Panc1 (cell line): ENCODE measurements at regions not wholly inside any gene's neighbourhood (a gene's known extent, or its start where the extent isn't known, plus 50 kb on each side); places are given as distances from the start of the nearest gene placed in this dataset.

Source experiments
- ATAC-seq: fragments of 200-7000 bp; cut with Tn5 transposase; 2 replicates; pipeline ENCODE4 v1.9.1; 2020; ENCODE audit warnings: mild to moderate bottlenecking, moderate library complexity
- BruUV-seq: library from RNA; stranded (reverse); fragments of 400-500 nt; replicated peaks from 2 replicates; lab custom pipeline; 2021; lab: Mats Ljungman, UMichigan
- CTCF ChIA-PET: fragments of 300-600 bp; sonication (Branson Sonifier 250); formaldehyde crosslinking; loops from one replicate; lab custom pipeline; 2022; ENCODE audit warnings: antibody characterized with exemption; lab: Charles Lee
- POLR2A ChIA-PET: fragments of 300-600 bp; sonication (Branson Sonifier 250); formaldehyde crosslinking; loops from one replicate; lab custom pipeline; 2022; ENCODE audit warnings: antibody characterized with exemption; lab: Charles Lee
- DNase-seq: peaks from one replicate; pipeline ENCODE4 v3.0.0-alpha.2; 2010; ENCODE audit warnings: low read depth, low spot score
- H3K27ac ChIP-seq: 2 replicates; pipeline ENCODE4 v1.5.1; 2011; ENCODE audit warnings: mild to moderate bottlenecking, low read length, inconsistent platforms
- H3K27me3 ChIP-seq: fragments of 200-500 bp; sonication (Bioruptor generic); 2 replicates; pipeline ENCODE4 v1.6.0; 2014; ENCODE audit warnings: low read length, inconsistent platforms; ENCODE audit not compliant: control insufficient read depth, insufficient read depth
- H3K36me3 ChIP-seq: fragments of 200-500 bp; sonication (Bioruptor generic); 2 replicates; pipeline ENCODE4 v1.5.1; 2014; ENCODE audit warnings: inconsistent platforms, mild to moderate bottlenecking, low read length, moderate library complexity; ENCODE audit not compliant: control insufficient read depth, insufficient read depth
- H3K4me1 ChIP-seq: 2 replicates; pipeline ENCODE4 v1.5.1; 2011; ENCODE audit warnings: inconsistent platforms, mild to moderate bottlenecking, low read length, moderate library complexity; ENCODE audit not compliant: control insufficient read depth, insufficient read depth
- H3K4me3 ChIP-seq, 2 experiments: 2 replicates each; pipeline ENCODE4 v1.5.1; 2011 to 2012; ENCODE audit warnings: low read depth in 2 of 2, low read length in 2 of 2, mild to moderate bottlenecking in 2 of 2, inconsistent platforms in 1 of 2, moderate library complexity in 1 of 2
- H3K9me3 ChIP-seq: fragments of 200-500 bp; sonication (Bioruptor generic); 2 replicates; pipeline ENCODE4 v1.5.1; 2014; ENCODE audit warnings: low read depth, mild to moderate bottlenecking, inconsistent platforms, low read length, moderate library complexity; ENCODE audit not compliant: control insufficient read depth, insufficient read depth
- CTCF ChIP-seq: fragments of 450-650 bp; IDR thresholded peaks from 2 replicates; pipeline ENCODE4 v1.5.1; 2017; ENCODE audit warnings: mild to moderate bottlenecking
- POLR2AphosphoS5 ChIP-seq: IDR thresholded peaks from 2 replicates; pipeline ENCODE4 v1.6.1; 2012; ENCODE audit warnings: mild to moderate bottlenecking, low read depth, low read length, moderate library complexity
- REST ChIP-seq, 2 experiments: IDR thresholded peaks; 2 replicates each; pipeline ENCODE4 v1.6.1; 2011 to 2012; ENCODE audit warnings: low read depth in 2 of 2, control low read depth in 1 of 2, low read length in 1 of 2, mild to moderate bottlenecking in 1 of 2, moderate library complexity in 1 of 2; ENCODE audit not compliant: insufficient read depth in 1 of 2
- SIN3A ChIP-seq: IDR thresholded peaks from 2 replicates; pipeline ENCODE4 v1.6.1; 2012; ENCODE audit warnings: low read depth, mild to moderate bottlenecking, low read length, moderate library complexity, borderline replicate concordance; ENCODE audit not compliant: insufficient read depth
- TCF7L2 ChIP-seq: IDR thresholded peaks from 2 replicates; pipeline ENCODE4 v1.6.1; 2011; ENCODE audit warnings: mild to moderate bottlenecking, low read depth, low read length, inconsistent platforms
- in situ Hi-C: cut with HindIII; loops from 2 replicates; pipeline ENCODE4 v1.10.0; 2016; ENCODE audit warnings: low sequenced_read_pairs, low pct_unique_long_range_greater_than_20kb
- intact Hi-C: fragments of 100-400 bp; cut with micrococcal nuclease; formaldehyde crosslinking; loops from one replicate; pipeline ENCODE4 v1.10.0; 2022; ENCODE audit not compliant: unreplicated experiment

DNA sequence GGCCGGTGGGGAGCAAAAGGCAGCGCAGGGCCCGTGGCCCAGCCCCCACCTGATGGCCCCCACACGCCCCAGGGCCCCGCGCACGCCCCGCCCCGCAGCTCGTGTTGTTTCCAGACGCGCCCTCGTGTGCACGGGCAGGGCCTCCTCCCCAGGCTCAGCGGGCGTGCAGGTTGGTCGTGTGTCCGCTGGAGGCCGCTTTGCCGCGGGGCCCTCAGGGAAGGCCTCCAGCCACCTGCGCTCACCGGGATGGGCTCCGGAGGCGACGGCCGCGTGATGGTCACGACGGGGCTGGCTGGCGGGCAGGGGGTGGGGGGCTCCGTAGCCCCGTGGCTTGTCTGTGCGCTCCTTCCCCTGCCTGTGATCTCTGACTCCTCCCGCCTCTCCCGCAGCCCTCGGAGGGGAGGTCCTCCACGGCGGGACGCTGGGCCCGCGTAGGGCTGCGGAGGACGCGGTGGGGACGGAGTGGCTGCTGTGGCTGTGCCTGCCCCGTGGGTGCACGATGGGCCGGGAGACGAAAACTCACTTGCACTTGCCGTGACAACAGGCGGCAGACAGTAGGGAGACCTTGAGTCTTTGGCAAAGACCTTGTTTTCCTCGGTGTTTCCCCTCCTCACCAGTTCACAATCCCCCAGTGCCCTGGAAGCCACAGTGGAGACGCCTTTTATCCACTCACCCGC, 67.1 kb downstream of the RTP5 start:
- peaks cover 6% of the 10 kb centered on the region; the same call in 1 of the 2 replicates for H3K4me1 ChIP-seq
- TF ChIP-seq CTCF = no peak
- TF ChIP-seq POLR2AphosphoS5 = no peak
- no peak for TF ChIP-seq TCF7L2
- TF ChIP-seq SIN3A = no peak
- no peak for TF ChIP-seq REST (IDR thresholded peaks at IDR 0.05; ENCODE audit: insufficient read depth in 1 of 2, low read depth in 2 of 2, low read length in 1 of 2)
- H3K4me3 ChIP-seq = no peak overlapping the region
- in situ Hi-C loops (no loop called here), intact Hi-C loops (no loop called here)
- H3K27me3 ChIP-seq = no peaks in the 10 kb centered on the region
- ATAC-seq = no peak
- POLR2A ChIA-PET = no interaction called here
- CTCF ChIA-PET = no interaction called here
- no TSS peak for BruUV-seq
- peaks cover 3% of the 10 kb centered on the region; the same call in 1 of the 2 replicates for H3K9me3 ChIP-seq
- no peak for DNase-seq
- no peak overlapping the region for H3K27ac ChIP-seq
- H3K36me3 ChIP-seq = no peaks in the 10 kb centered on the region

DNA sequence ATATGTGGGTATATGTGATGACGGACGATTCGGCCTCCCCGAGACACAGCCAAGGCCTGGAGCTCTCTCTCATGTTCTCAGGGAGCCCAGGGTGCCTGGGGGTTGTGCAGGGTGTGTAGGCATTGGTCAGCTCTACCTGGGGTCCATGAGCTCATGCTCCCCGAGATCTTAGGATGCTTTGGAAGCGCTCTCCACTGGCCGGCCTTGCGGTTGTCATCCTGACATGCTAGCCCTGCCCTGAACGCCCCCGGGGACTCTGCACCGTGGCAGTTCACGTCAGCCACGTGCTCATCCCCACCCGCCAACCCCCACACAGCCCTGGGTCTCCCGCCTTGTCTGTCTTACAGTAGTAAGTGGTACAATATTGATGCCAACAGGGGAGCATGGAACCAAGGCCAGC, 67.8 kb downstream of the RTP5 start:
- TF ChIP-seq POLR2AphosphoS5 = no peak
- no TSS peak for BruUV-seq
- in situ Hi-C loops (no loop called here), intact Hi-C loops (no loop called here)
- DNase-seq (no peak), ATAC-seq (no peak)
- no peak overlapping the region for H3K27ac ChIP-seq
- ChIA-PET POLR2A (no interaction called here), CTCF (no interaction called here)
- H3K9me3 ChIP-seq = peaks cover 3% of the 10 kb centered on the region; the same call in 1 of the 2 replicates
- peaks cover 6% of the 10 kb centered on the region; the same call in 1 of the 2 replicates for H3K4me1 ChIP-seq
- no peak overlapping the region for H3K4me3 ChIP-seq
- no peaks in the 10 kb centered on the region for H3K36me3 ChIP-seq
- no peaks in the 10 kb centered on the region for H3K27me3 ChIP-seq

DNA sequence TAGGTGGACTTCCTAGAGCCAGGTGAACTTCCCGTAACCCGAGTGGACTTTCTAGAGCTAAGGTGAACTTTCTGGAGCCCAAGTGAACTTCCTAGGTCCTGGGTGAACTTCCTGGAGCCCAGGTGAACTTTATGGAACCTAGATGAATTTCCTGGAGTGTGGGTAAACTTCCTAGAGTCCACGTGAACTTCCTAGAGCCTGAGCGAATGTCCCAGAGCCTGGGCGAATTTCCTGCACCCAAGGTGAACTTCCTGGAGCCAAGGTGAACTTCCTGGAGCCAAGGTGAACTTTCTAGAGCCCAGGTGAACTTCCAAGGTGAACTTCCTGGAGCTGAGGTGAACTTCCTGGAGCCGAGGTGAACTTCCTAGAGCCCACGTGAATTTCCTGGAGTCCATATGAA, 70.0 kb downstream of the RTP5 start:
- intact Hi-C loops (no loop called here), in situ Hi-C loops (no loop called here)
- POLR2A ChIA-PET = no interaction called here

More for the DNA sequence above, 70.0 kb downstream of the RTP5 start:
- no TSS peak for BruUV-seq
- CTCF ChIA-PET = no interaction called here
- no peaks in the 10 kb centered on the region for H3K27me3 ChIP-seq
- peaks cover 3% of the 10 kb centered on the region; the same call in 1 of the 2 replicates for H3K9me3 ChIP-seq
- no peaks in the 10 kb centered on the region for H3K36me3 ChIP-seq
- no peak overlapping the region for H3K27ac ChIP-seq
- no peak for DNase-seq
- H3K4me3 ChIP-seq = no peak overlapping the region
- no peaks in the 10 kb centered on the region; the same call in 1 of the 2 replicates for H3K4me1 ChIP-seq
- no peak for TF ChIP-seq SIN3A
- TF ChIP-seq CTCF = no peak
- no peak for TF ChIP-seq POLR2AphosphoS5
- TF ChIP-seq TCF7L2 = no peak
- TF ChIP-seq REST (IDR thresholded peaks at IDR 0.05; ENCODE audit: insufficient read depth in 1 of 2, low read depth in 2 of 2, low read length in 1 of 2) = no peak
- ATAC-seq = no peak
